Epithelial cell of proximal tubule (primary cell): ENCODE measurements at regions not wholly inside any gene's neighbourhood (a gene's known extent, or its start where the extent isn't known, plus 50 kb on each side); places are given as distances from the start of the nearest gene placed in this dataset.

ENCODE experiments used
- DNase-seq: peaks from one replicate; pipeline ENCODE4 v3.0.0-alpha.2; 2011; ENCODE audit warnings: low read depth
- H3K4me3 ChIP-seq: 2 replicates; pipeline ENCODE4 v1.5.1; 2011; ENCODE audit warnings: low read depth, mild to moderate bottlenecking, low read length
- TF ChIP-seq, protein P1 (sequence below): conservative IDR thresholded peaks from 2 replicates; pipeline ENCODE4 v1.5.1; 2012; ENCODE audit warnings: low read depth, mild to moderate bottlenecking, low read length

- DNase-seq: no peak
- TF ChIP-seq, protein P1, sequence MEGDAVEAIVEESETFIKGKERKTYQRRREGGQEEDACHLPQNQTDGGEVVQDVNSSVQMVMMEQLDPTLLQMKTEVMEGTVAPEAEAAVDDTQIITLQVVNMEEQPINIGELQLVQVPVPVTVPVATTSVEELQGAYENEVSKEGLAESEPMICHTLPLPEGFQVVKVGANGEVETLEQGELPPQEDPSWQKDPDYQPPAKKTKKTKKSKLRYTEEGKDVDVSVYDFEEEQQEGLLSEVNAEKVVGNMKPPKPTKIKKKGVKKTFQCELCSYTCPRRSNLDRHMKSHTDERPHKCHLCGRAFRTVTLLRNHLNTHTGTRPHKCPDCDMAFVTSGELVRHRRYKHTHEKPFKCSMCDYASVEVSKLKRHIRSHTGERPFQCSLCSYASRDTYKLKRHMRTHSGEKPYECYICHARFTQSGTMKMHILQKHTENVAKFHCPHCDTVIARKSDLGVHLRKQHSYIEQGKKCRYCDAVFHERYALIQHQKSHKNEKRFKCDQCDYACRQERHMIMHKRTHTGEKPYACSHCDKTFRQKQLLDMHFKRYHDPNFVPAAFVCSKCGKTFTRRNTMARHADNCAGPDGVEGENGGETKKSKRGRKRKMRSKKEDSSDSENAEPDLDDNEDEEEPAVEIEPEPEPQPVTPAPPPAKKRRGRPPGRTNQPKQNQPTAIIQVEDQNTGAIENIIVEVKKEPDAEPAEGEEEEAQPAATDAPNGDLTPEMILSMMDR: no peak
- no peak overlapping the region for H3K4me3 ChIP-seq
Observed at GRCh38 chr5:74420947-74421346, 219.6 kb downstream of the ENC1 start.

GRCh38 chr5:74420220-74420619, 220.3 kb downstream of the ENC1 start:
- DNase-seq: no peak
- TF ChIP-seq, protein P1: no peak
- H3K4me3 ChIP-seq: no peak overlapping the region

- TF ChIP-seq, protein P1: no peak
- no peak for DNase-seq
- no peak overlapping the region for H3K4me3 ChIP-seq
Observed at GRCh38 chr5:74419468-74419867, 221.1 kb downstream of the ENC1 start.

DNA sequence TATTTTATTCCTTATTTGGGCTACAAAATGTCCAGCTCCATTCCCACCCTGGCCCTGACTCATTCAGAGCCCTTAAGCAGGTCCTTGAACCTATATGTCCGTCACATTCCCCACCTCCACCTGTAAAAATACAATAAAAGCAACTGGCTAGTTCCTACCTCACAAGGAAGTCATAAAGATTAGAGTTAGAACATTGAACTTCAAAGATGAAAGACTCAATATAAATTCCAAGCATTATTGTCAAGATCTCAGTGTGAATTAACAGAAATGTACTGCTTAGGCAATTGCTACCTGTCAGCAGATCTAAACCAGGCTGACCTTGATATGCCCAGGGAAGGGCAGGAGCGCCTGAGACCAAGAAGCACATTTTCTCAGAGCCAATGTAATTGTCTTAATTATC, 221.8 kb downstream of the ENC1 start:
- no peak for DNase-seq
- H3K4me3 ChIP-seq: no peak overlapping the region
- TF ChIP-seq, protein P1: no peak

- no peak for DNase-seq
- H3K4me3 ChIP-seq: no peak overlapping the region
- TF ChIP-seq, protein P1: no peak
Observed at GRCh38 chr5:74418261-74418660, 222.3 kb downstream of the ENC1 start.

GRCh38 chr5:74415695-74416102, 224.8 kb downstream of the ENC1 start:
- TF ChIP-seq, protein P1: no peak
- no peak for DNase-seq

GRCh38 chr5:74414228-74414627, 226.3 kb downstream of the ENC1 start:
- TF ChIP-seq, protein P1: no peak
- no peak for DNase-seq

More at GRCh38 chr5:74415695-74416102, 224.8 kb downstream of the ENC1 start:
- H3K4me3 ChIP-seq: no peak overlapping the region

More at GRCh38 chr5:74414228-74414627, 226.3 kb downstream of the ENC1 start:
- no peak overlapping the region for H3K4me3 ChIP-seq
